ENCODE measurements at regions not wholly inside any gene's neighbourhood (a gene's known extent, or its start where the extent isn't known, plus 50 kb on each side); places are given as distances from the start of the nearest gene placed in this dataset.

- FAIRE-seq: no peak
These were observed 56.1 kb downstream of the BTG1 start for GRCh38 chr12:92089559-92089958.

GRCh38 chr12:92088805-92089204, 56.8 kb downstream of the BTG1 start:
- no peak for DNase-seq (ENCODE audit: insufficient read length, low spot score)
- FAIRE-seq: no peak
- no peak for TF ChIP-seq POLR2A (IDR thresholded peaks at IDR 0.05; ENCODE audit: low read depth, low read length)
- no peak for TF ChIP-seq POU2F2 (IDR thresholded peaks at IDR 0.05; ENCODE audit: low read depth, low read length)

More at GRCh38 chr12:92089559-92089958, 56.1 kb downstream of the BTG1 start:
- no peak for DNase-seq (ENCODE audit: insufficient read length, low spot score)
- TF ChIP-seq SPI1 (IDR thresholded peaks at IDR 0.05; ENCODE audit: low read depth, low read length): no peak
- no peak for TF ChIP-seq TAF1 (IDR thresholded peaks at IDR 0.05; ENCODE audit: low read depth, low read length)
- TF ChIP-seq PAX5 (IDR thresholded peaks at IDR 0.05; ENCODE audit: insufficient read depth, low read length, severe bottlenecking): no peak
- TF ChIP-seq POLR2A (IDR thresholded peaks at IDR 0.05; ENCODE audit: low read depth, low read length): no peak
- TF ChIP-seq POLR2AphosphoS5 (IDR thresholded peaks at IDR 0.05; ENCODE audit: low read depth, low read length): no peak
- no peak for TF ChIP-seq POU2F2 (IDR thresholded peaks at IDR 0.05; ENCODE audit: low read depth, low read length)

GRCh38 chr12:92085736-92086040, 60.0 kb downstream of the BTG1 start:
- DNase-seq (ENCODE audit: insufficient read length, low spot score): no peak
- TF ChIP-seq TAF1 (IDR thresholded peaks at IDR 0.05; ENCODE audit: low read depth, low read length): no peak
- no peak for TF ChIP-seq PAX5 (IDR thresholded peaks at IDR 0.05; ENCODE audit: insufficient read depth, low read length, severe bottlenecking)
- TF ChIP-seq POU2F2 (IDR thresholded peaks at IDR 0.05; ENCODE audit: low read depth, low read length): no peak
- no peak for TF ChIP-seq POLR2A (IDR thresholded peaks at IDR 0.05; ENCODE audit: low read depth, low read length)
- TF ChIP-seq SPI1 (IDR thresholded peaks at IDR 0.05; ENCODE audit: low read depth, low read length): no peak
- TF ChIP-seq POLR2AphosphoS5 (IDR thresholded peaks at IDR 0.05; ENCODE audit: low read depth, low read length): no peak
- FAIRE-seq: no peak

- FAIRE-seq (no peak), DNase-seq (ENCODE audit: insufficient read length, low spot score) (no peak)
- TF ChIP-seq PAX5 (IDR thresholded peaks at IDR 0.05; ENCODE audit: insufficient read depth, low read length, severe bottlenecking): no peak
- no peak for TF ChIP-seq POLR2AphosphoS5 (IDR thresholded peaks at IDR 0.05; ENCODE audit: low read depth, low read length)
- no peak for TF ChIP-seq POLR2A (IDR thresholded peaks at IDR 0.05; ENCODE audit: low read depth, low read length)
- no peak for TF ChIP-seq POU2F2 (IDR thresholded peaks at IDR 0.05; ENCODE audit: low read depth, low read length)
- TF ChIP-seq SPI1 (IDR thresholded peaks at IDR 0.05; ENCODE audit: low read depth, low read length): no peak
- TF ChIP-seq TAF1 (IDR thresholded peaks at IDR 0.05; ENCODE audit: low read depth, low read length): no peak
These were observed 60.5 kb downstream of the BTG1 start for GRCh38 chr12:92085040-92085735.

- FAIRE-seq (no peak), DNase-seq (ENCODE audit: insufficient read length, low spot score) (no peak)
- TF ChIP-seq POLR2AphosphoS5 (IDR thresholded peaks at IDR 0.05; ENCODE audit: low read depth, low read length) (no peak), SPI1 (IDR thresholded peaks at IDR 0.05; ENCODE audit: low read depth, low read length) (no peak), PAX5 (IDR thresholded peaks at IDR 0.05; ENCODE audit: insufficient read depth, low read length, severe bottlenecking) (no peak), POLR2A (IDR thresholded peaks at IDR 0.05; ENCODE audit: low read depth, low read length) (no peak), POU2F2 (IDR thresholded peaks at IDR 0.05; ENCODE audit: low read depth, low read length) (no peak), TAF1 (IDR thresholded peaks at IDR 0.05; ENCODE audit: low read depth, low read length) (no peak)
These were observed 64.7 kb downstream of the BTG1 start for GRCh38 chr12:92080911-92081285.

- TF ChIP-seq PAX5 (IDR thresholded peaks at IDR 0.05; ENCODE audit: insufficient read depth, low read length, severe bottlenecking) (no peak), POLR2A (IDR thresholded peaks at IDR 0.05; ENCODE audit: low read depth, low read length) (no peak), POLR2AphosphoS5 (IDR thresholded peaks at IDR 0.05; ENCODE audit: low read depth, low read length) (no peak), POU2F2 (IDR thresholded peaks at IDR 0.05; ENCODE audit: low read depth, low read length) (no peak), SPI1 (IDR thresholded peaks at IDR 0.05; ENCODE audit: low read depth, low read length) (no peak), TAF1 (IDR thresholded peaks at IDR 0.05; ENCODE audit: low read depth, low read length) (no peak)
- FAIRE-seq: no peak
- DNase-seq (ENCODE audit: insufficient read length, low spot score): no peak
These were observed 66.6 kb downstream of the BTG1 start for GRCh38 chr12:92079054-92079385.

GRCh38 chr12:92078167-92079053, 67.2 kb downstream of the BTG1 start:
- DNase-seq (ENCODE audit: insufficient read length, low spot score): no peak
- FAIRE-seq: peak; percentile 81
- TF ChIP-seq POLR2AphosphoS5 (IDR thresholded peaks at IDR 0.05; ENCODE audit: low read depth, low read length) (no peak), TAF1 (IDR thresholded peaks at IDR 0.05; ENCODE audit: low read depth, low read length) (no peak), PAX5 (IDR thresholded peaks at IDR 0.05; ENCODE audit: insufficient read depth, low read length, severe bottlenecking) (no peak), POU2F2 (IDR thresholded peaks at IDR 0.05; ENCODE audit: low read depth, low read length) (no peak)

- TF ChIP-seq SPI1 (IDR thresholded peaks at IDR 0.05; ENCODE audit: low read depth, low read length) (no peak), POLR2AphosphoS5 (IDR thresholded peaks at IDR 0.05; ENCODE audit: low read depth, low read length) (no peak), POLR2A (IDR thresholded peaks at IDR 0.05; ENCODE audit: low read depth, low read length) (no peak), POU2F2 (IDR thresholded peaks at IDR 0.05; ENCODE audit: low read depth, low read length) (no peak), PAX5 (IDR thresholded peaks at IDR 0.05; ENCODE audit: insufficient read depth, low read length, severe bottlenecking) (no peak), TAF1 (IDR thresholded peaks at IDR 0.05; ENCODE audit: low read depth, low read length) (no peak)
- no peak for FAIRE-seq
- no peak for DNase-seq (ENCODE audit: insufficient read length, low spot score)
These were observed 68.1 kb downstream of the BTG1 start for GRCh38 chr12:92077530-92077929.

- FAIRE-seq (no peak), DNase-seq (ENCODE audit: insufficient read length, low spot score) (no peak)
- no peak for TF ChIP-seq POLR2A (IDR thresholded peaks at IDR 0.05; ENCODE audit: low read depth, low read length)
- no peak for TF ChIP-seq POLR2AphosphoS5 (IDR thresholded peaks at IDR 0.05; ENCODE audit: low read depth, low read length)
- TF ChIP-seq POU2F2 (IDR thresholded peaks at IDR 0.05; ENCODE audit: low read depth, low read length): no peak
- no peak for TF ChIP-seq SPI1 (IDR thresholded peaks at IDR 0.05; ENCODE audit: low read depth, low read length)
- no peak for TF ChIP-seq PAX5 (IDR thresholded peaks at IDR 0.05; ENCODE audit: insufficient read depth, low read length, severe bottlenecking)
- no peak for TF ChIP-seq TAF1 (IDR thresholded peaks at IDR 0.05; ENCODE audit: low read depth, low read length)
These were observed 69.5 kb downstream of the BTG1 start for GRCh38 chr12:92076101-92076500.

Measured in GM12891 (cell line).